H9 (cell line): ENCODE measurements at regions not wholly inside any gene's neighbourhood (a gene's known extent, or its start where the extent isn't known, plus 50 kb on each side); places are given as distances from the start of the nearest gene placed in this dataset.
"Not testable (repeated sequence)": the region's sequence is repeated elsewhere in the genome, so short reads cannot be mapped to it uniquely, and the experiment has no call there.

Source experiments
- DNase-seq: peaks from one replicate; pipeline ENCODE4 v3.0.0-alpha.2; 2017
- H2AFZ ChIP-seq: one replicate; pipeline ENCODE4 v1.6.1; 2013; ENCODE audit warnings: mild to moderate bottlenecking, low read length, control low read depth, moderate library complexity
- H2AK5ac ChIP-seq: 2 replicates; pipeline ENCODE4 v1.6.1; 2013; ENCODE audit warnings: low read length, control low read depth, mixed read lengths; ENCODE audit not compliant: insufficient read length
- H2BK120ac ChIP-seq: one replicate; pipeline ENCODE4 v1.6.1; 2013; ENCODE audit warnings: low read depth, mild to moderate bottlenecking, low read length, control low read depth, inconsistent platforms; ENCODE audit not compliant: poor library complexity, severe bottlenecking
- H2BK12ac ChIP-seq: 2 replicates; pipeline ENCODE4 v1.6.1; 2013; ENCODE audit warnings: low read length, control low read depth, mixed read lengths, low read depth; ENCODE audit not compliant: insufficient read length
- H2BK15ac ChIP-seq: 2 replicates; pipeline ENCODE4 v1.6.1; 2013; ENCODE audit warnings: low read depth, low read length, control low read depth
- H2BK20ac ChIP-seq: one replicate; pipeline ENCODE4 v1.6.1; 2013; ENCODE audit warnings: low read depth, mild to moderate bottlenecking, low read length, control low read depth, inconsistent platforms; ENCODE audit not compliant: poor library complexity, severe bottlenecking
- H2BK5ac ChIP-seq: 2 replicates; pipeline ENCODE4 v1.6.1; 2013; ENCODE audit warnings: low read length, control low read depth, mixed read lengths; ENCODE audit not compliant: insufficient read length
- H3K14ac ChIP-seq: 2 replicates; pipeline ENCODE4 v1.6.1; 2013; ENCODE audit warnings: low read length, control low read depth; ENCODE audit not compliant: insufficient read depth
- H3K18ac ChIP-seq: 2 replicates; pipeline ENCODE4 v1.6.1; 2013; ENCODE audit warnings: low read depth, mild to moderate bottlenecking, mixed read lengths, low read length, control low read depth; ENCODE audit not compliant: insufficient read length
- H3K23ac ChIP-seq: 2 replicates; pipeline ENCODE4 v1.6.1; 2013; ENCODE audit warnings: low read length, control low read depth, mixed read lengths, low read depth; ENCODE audit not compliant: insufficient read length
- H3K23me2 ChIP-seq: 2 replicates; pipeline ENCODE4 v1.6.1; 2013; ENCODE audit warnings: low read depth, mild to moderate bottlenecking, mixed read lengths, low read length, control low read depth; ENCODE audit not compliant: insufficient read length, poor library complexity, severe bottlenecking
- H3K27ac ChIP-seq: 2 replicates; pipeline ENCODE4 v1.5.1; 2013; ENCODE audit warnings: low read length, control low read depth, mixed read lengths, low read depth; ENCODE audit not compliant: insufficient read length
- H3K27me3 ChIP-seq: 2 replicates; pipeline ENCODE4 v1.6.1; 2013; ENCODE audit warnings: low read length, control low read depth, inconsistent platforms; ENCODE audit not compliant: insufficient read depth
- H3K4ac ChIP-seq: 2 replicates; pipeline ENCODE4 v1.6.1; 2013; ENCODE audit warnings: low read depth, mild to moderate bottlenecking, control low read depth, inconsistent platforms, low read length, moderate library complexity
- H3K4me1 ChIP-seq: 2 replicates; pipeline ENCODE4 v1.6.1; 2013; ENCODE audit warnings: low read length, control low read depth, inconsistent platforms; ENCODE audit not compliant: insufficient read depth
- H3K4me2 ChIP-seq: 2 replicates; pipeline ENCODE4 v1.6.1; 2013; ENCODE audit warnings: low read length, control low read depth, mixed read lengths; ENCODE audit not compliant: insufficient read length, insufficient read depth
- H3K56ac ChIP-seq: 2 replicates; pipeline ENCODE4 v1.6.1; 2013; ENCODE audit warnings: low read depth, mild to moderate bottlenecking, mixed read lengths, low read length, control low read depth; ENCODE audit not compliant: insufficient read length
- H3K79me1 ChIP-seq: 2 replicates; pipeline ENCODE4 v1.6.1; 2013; ENCODE audit warnings: low read depth, mild to moderate bottlenecking, moderate library complexity, low read length, control low read depth, inconsistent platforms; ENCODE audit not compliant: insufficient read depth, poor library complexity, severe bottlenecking
- H3K79me2 ChIP-seq: 2 replicates; pipeline ENCODE4 v1.6.1; 2013; ENCODE audit warnings: low read length, control low read depth, inconsistent platforms; ENCODE audit not compliant: insufficient read depth
- H3K9ac ChIP-seq: 2 replicates; pipeline ENCODE4 v1.6.1; 2013; ENCODE audit warnings: low read length, control low read depth, mixed read lengths; ENCODE audit not compliant: insufficient read length; ENCODE audit errors: extremely low read depth
- H3K9me3 ChIP-seq: one replicate; pipeline ENCODE4 v1.6.1; 2013; ENCODE audit warnings: low read depth, low read length, inconsistent platforms; ENCODE audit not compliant: control insufficient read depth
- H3T11ph ChIP-seq: one replicate; pipeline ENCODE4 v1.6.1; 2013; ENCODE audit warnings: mild to moderate bottlenecking, low read length, control low read depth, inconsistent platforms
- H4K20me1 ChIP-seq: one replicate; pipeline ENCODE4 v1.6.1; 2013; ENCODE audit not compliant: control insufficient read depth, insufficient read length, insufficient read depth
- H4K5ac ChIP-seq: 2 replicates; pipeline ENCODE4 v1.6.1; 2013; ENCODE audit warnings: low read depth, mild to moderate bottlenecking, mixed read lengths, low read length, control low read depth; ENCODE audit not compliant: insufficient read length
- H4K8ac ChIP-seq: replicated peaks from 2 replicates; pipeline ENCODE4 v1.6.1; 2013; ENCODE audit warnings: low read length, control low read depth, mixed read lengths, low read depth; ENCODE audit not compliant: insufficient read length
- H4K91ac ChIP-seq: 2 replicates; pipeline ENCODE4 v1.6.1; 2013; ENCODE audit warnings: low read depth, mild to moderate bottlenecking, moderate library complexity, mixed read lengths, low read length, control low read depth; ENCODE audit not compliant: insufficient read length
- H3K27ac Mint-ChIP-seq, 3 experiments: 2 replicates in 2 of 3; 3 replicates in 1 of 3; pipeline ENCODE4 v1.8.0; 2020 to 2021; ENCODE audit warnings: mixed read lengths in 3 of 3, mild to moderate bottlenecking in 1 of 3, moderate library complexity in 1 of 3
- H3K27me3 Mint-ChIP-seq: 2 replicates; pipeline ENCODE4 v1.8.0; 2021; ENCODE audit warnings: low read depth, mild to moderate bottlenecking, moderate library complexity, mixed read lengths
- H3K36me3 Mint-ChIP-seq, 3 experiments: 2 replicates in 2 of 3; 3 replicates in 1 of 3; pipeline ENCODE4 v1.8.0; 2020 to 2021; ENCODE audit warnings: low read depth in 3 of 3, mixed read lengths in 3 of 3; ENCODE audit not compliant: insufficient read depth in 1 of 3
- H3K4me1 Mint-ChIP-seq, 2 experiments: 2 replicates each; pipeline ENCODE4 v1.8.0; 2020; ENCODE audit warnings: mixed read lengths in 2 of 2
- H3K4me3 Mint-ChIP-seq, 2 experiments: 2 replicates in 1 of 2; 3 replicates in 1 of 2; pipeline ENCODE4 v1.8.0; 2020 to 2021; ENCODE audit warnings: mild to moderate bottlenecking in 2 of 2, mixed read lengths in 2 of 2, moderate library complexity in 1 of 2
- H3K9me3 Mint-ChIP-seq, 2 experiments: 2 replicates in 1 of 2; 3 replicates in 1 of 2; pipeline ENCODE4 v1.8.0; 2020; ENCODE audit warnings: mild to moderate bottlenecking in 2 of 2, mixed read lengths in 2 of 2, moderate library complexity in 1 of 2
- CTCF ChIP-seq: fragments of 200-600 bp; sonication (generic); conservative IDR thresholded peaks from 3 replicates; pipeline ENCODE4 v1.8.0; 2021; ENCODE audit warnings: antibody characterized with exemption, mild to moderate bottlenecking
- WGBS: extraction: QIAGEN DNeasy Blood & Tissue Kit; methylation state at CpG from one replicate; pipeline ENCODE4 v1.1.7; 2013; ENCODE audit warnings: missing lambda C conversion rate, low lambda C conversion rate, mixed read lengths; ENCODE audit not compliant: insufficient read length; ENCODE audit errors: extremely low coverage; 5-methylcytosine and 5-hydroxymethylcytosine counted together

GRCh38 chr2:91975130-91975491, 2896.1 kb upstream of the TEKT4 start:
- Mint-ChIP-seq H3K27ac (no peak overlapping the region), H3K4me3 (no peak overlapping the region), H3K36me3 (peaks cover 0 to 2% (median 0%) of the 10 kb centered on the region in 3 experiments; a peak in 3 of 7 replicates), H3K9me3 (peaks cover 62 to 63% of the 10 kb centered on the region in 2 experiments), H3K27me3 (no peaks in the 10 kb centered on the region), H3K4me1 (no peaks in the 10 kb centered on the region)
- H3K14ac ChIP-seq, result no peak overlapping the region
- no peak overlapping the region for H3K9ac ChIP-seq
- no peak overlapping the region for H2BK5ac ChIP-seq
- no peak overlapping the region for H3K56ac ChIP-seq
- H3K79me2 ChIP-seq, result no peaks in the 10 kb centered on the region
- H3K9me3 ChIP-seq, result peaks cover 30% of the 10 kb centered on the region
- H3K27ac ChIP-seq, result no peak overlapping the region
- no peak overlapping the region for H3K18ac ChIP-seq
- WGBS, result no CpG with 5 or more reads among the region's 18 CpGs
- H3K23ac ChIP-seq, result no peak overlapping the region
- no peak overlapping the region for H2BK120ac ChIP-seq
- H2AFZ ChIP-seq, result no peak overlapping the region
- H3K23me2 ChIP-seq, result no peaks in the 10 kb centered on the region
- no peak overlapping the region for H3K4ac ChIP-seq
- H2AK5ac ChIP-seq, result no peak overlapping the region
- no peaks in the 10 kb centered on the region for H4K20me1 ChIP-seq
- DNase-seq, result no peak
- no peak overlapping the region for H4K8ac ChIP-seq
- H3T11ph ChIP-seq, result no peak overlapping the region
- no peaks in the 10 kb centered on the region for H3K27me3 ChIP-seq
- H4K91ac ChIP-seq, result no peak overlapping the region
- no peaks in the 10 kb centered on the region for H3K4me1 ChIP-seq
- H2BK15ac ChIP-seq, result no peak overlapping the region
- H3K79me1 ChIP-seq, result no peaks in the 10 kb centered on the region
- H3K4me2 ChIP-seq, result no peak overlapping the region
- H2BK20ac ChIP-seq, result no peak overlapping the region
- H4K5ac ChIP-seq, result no peak overlapping the region
- no peak for TF ChIP-seq CTCF
- H2BK12ac ChIP-seq, result no peak overlapping the region

GRCh38 chr2:91981016-91981668, 2890.1 kb upstream of the TEKT4 start:
- H2AK5ac ChIP-seq, H3K27me3 ChIP-seq, H3K23ac ChIP-seq, H2AFZ ChIP-seq, H3K4ac ChIP-seq, H3K23me2 ChIP-seq, H2BK5ac ChIP-seq, H4K8ac ChIP-seq, H4K5ac ChIP-seq, H3K27ac Mint-ChIP-seq, H2BK20ac ChIP-seq, H2BK120ac ChIP-seq, H3K4me1 ChIP-seq, H2BK12ac ChIP-seq, H3K56ac ChIP-seq, H3K4me3 Mint-ChIP-seq, H3K79me2 ChIP-seq, H3K18ac ChIP-seq, H3K4me1 Mint-ChIP-seq, H3K9ac ChIP-seq, H3K4me2 ChIP-seq, H2BK15ac ChIP-seq, H4K20me1 ChIP-seq, H3T11ph ChIP-seq, H3K27ac ChIP-seq, H4K91ac ChIP-seq, H3K79me1 ChIP-seq, DNase-seq, H3K14ac ChIP-seq, H3K27me3 Mint-ChIP-seq: not testable (repeated sequence)
- no CpG with 5 or more reads among the region's 13 CpGs for WGBS
- Mint-ChIP-seq H3K9me3 (peaks cover 72 to 79% of the 10 kb centered on the region in 2 experiments), H3K36me3 (peaks cover 0 to 11% (median 0%) of the 10 kb centered on the region in 3 experiments; a peak in 6 of 7 replicates)
- peaks cover 57% of the 10 kb centered on the region for H3K9me3 ChIP-seq
